Upper lobe of left lung (tissue), 6 donors: ENCODE measurements at regions not wholly inside any gene's neighbourhood (a gene's known extent, or its start where the extent isn't known, plus 50 kb on each side); places are given as distances from the start of the nearest gene placed in this dataset.

Source experiments
- ATAC-seq, 2 donors: fragments of 200-7000 bp; cut with Tn5 transposase; one replicate each; pipeline ENCODE4 v1.9.1; 2022; ENCODE audit warnings: mild to moderate bottlenecking in 2 of 2, moderate library complexity in 2 of 2; ENCODE audit not compliant: low FRiP score in 2 of 2
- DNase-seq, 2 donors: peaks; one replicate each; pipeline ENCODE4 v3.0.0-alpha.2; 2019 to 2020
- H3K27ac ChIP-seq, 4 donors: fragments of 200-600 bp; sonication (generic); one replicate each; pipeline ENCODE4 v1.5.1; 2016 to 2019
- H3K27me3 ChIP-seq, 4 donors: fragments of 200-600 bp; sonication (generic); one replicate each; pipeline ENCODE4 v1.5.1; 2017 to 2019
- H3K36me3 ChIP-seq, 4 donors: fragments of 200-600 bp; sonication (generic); one replicate each; pipeline ENCODE4 v1.5.1; 2016 to 2019
- H3K4me1 ChIP-seq, 4 donors: fragments of 200-600 bp; sonication (generic); one replicate each; pipeline ENCODE4 v1.5.1; 2018 to 2019
- H3K4me3 ChIP-seq, 4 donors: fragments of 200-600 bp; sonication (generic); one replicate each; pipeline ENCODE4 v1.5.1; 2017 to 2019; ENCODE audit warnings: mild to moderate bottlenecking in 2 of 4, moderate library complexity in 1 of 4
- H3K9me3 ChIP-seq, 4 donors: fragments of 200-600 bp; sonication (generic); one replicate each; pipeline ENCODE4 v1.5.1; 2018 to 2019
- EP300 ChIP-seq, 4 donors: sonication (generic); formaldehyde crosslinking; IDR thresholded peaks; one replicate each; pipeline ENCODE4 v1.5.1; 2017; ENCODE audit warnings: antibody characterized with exemption in 4 of 4, control low read depth in 2 of 4
- POLR2A ChIP-seq, 4 donors: fragments of 450-650 bp; IDR thresholded peaks; one replicate each; pipeline ENCODE4 v1.5.1; 2016 to 2017; ENCODE audit warnings: antibody characterized with exemption in 4 of 4, mild to moderate bottlenecking in 2 of 4
- POLR2AphosphoS5 ChIP-seq, 2 donors: sonication (generic); formaldehyde crosslinking; IDR thresholded peaks; one replicate each; pipeline ENCODE4 v1.5.1; 2017; ENCODE audit warnings: antibody characterized with exemption in 2 of 2
- WGBS, 2 donors: methylation state at CpG; one replicate each; pipeline ENCODE4 v1.1.5; 2017 to 2018; 5-methylcytosine and 5-hydroxymethylcytosine counted together
- TF ChIP-seq, protein P1 (sequence below), 6 experiments: fragments of 450-650 bp in 4 of 6; fragments of 200-600 bp in 2 of 6; sonication (generic) in 2 of 6; IDR thresholded peaks; one replicate each; pipeline ENCODE4 v1.5.1; 2016 to 2019; ENCODE audit warnings: antibody characterized with exemption in 6 of 6
- donor health status: DM: no; HTN: no; CAD: no; lungs with moderate emphysema.
- donor health status: DM: no; HTN: yes; CAD: no; lungs with severe emphysema.

GRCh38 chr14:98708555-98708954 is 563.4 kb downstream of the BCL11B start:
- H3K27ac ChIP-seq: no peak overlapping the region
- H3K4me3 ChIP-seq: no peak overlapping the region
- TF ChIP-seq, protein P1, sequence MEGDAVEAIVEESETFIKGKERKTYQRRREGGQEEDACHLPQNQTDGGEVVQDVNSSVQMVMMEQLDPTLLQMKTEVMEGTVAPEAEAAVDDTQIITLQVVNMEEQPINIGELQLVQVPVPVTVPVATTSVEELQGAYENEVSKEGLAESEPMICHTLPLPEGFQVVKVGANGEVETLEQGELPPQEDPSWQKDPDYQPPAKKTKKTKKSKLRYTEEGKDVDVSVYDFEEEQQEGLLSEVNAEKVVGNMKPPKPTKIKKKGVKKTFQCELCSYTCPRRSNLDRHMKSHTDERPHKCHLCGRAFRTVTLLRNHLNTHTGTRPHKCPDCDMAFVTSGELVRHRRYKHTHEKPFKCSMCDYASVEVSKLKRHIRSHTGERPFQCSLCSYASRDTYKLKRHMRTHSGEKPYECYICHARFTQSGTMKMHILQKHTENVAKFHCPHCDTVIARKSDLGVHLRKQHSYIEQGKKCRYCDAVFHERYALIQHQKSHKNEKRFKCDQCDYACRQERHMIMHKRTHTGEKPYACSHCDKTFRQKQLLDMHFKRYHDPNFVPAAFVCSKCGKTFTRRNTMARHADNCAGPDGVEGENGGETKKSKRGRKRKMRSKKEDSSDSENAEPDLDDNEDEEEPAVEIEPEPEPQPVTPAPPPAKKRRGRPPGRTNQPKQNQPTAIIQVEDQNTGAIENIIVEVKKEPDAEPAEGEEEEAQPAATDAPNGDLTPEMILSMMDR (IDR thresholded peaks at IDR 0.05): no peak
- no peak for TF ChIP-seq POLR2AphosphoS5 (IDR thresholded peaks at IDR 0.05)
- no peak for TF ChIP-seq POLR2A (IDR thresholded peaks at IDR 0.05)
- no peak for TF ChIP-seq EP300 (IDR thresholded peaks at IDR 0.05)
- no peak for DNase-seq
- H3K27me3 ChIP-seq: no peaks in the 10 kb centered on the region
- ATAC-seq: no peak
- no peaks in the 10 kb centered on the region for H3K4me1 ChIP-seq
- H3K36me3 ChIP-seq: no peaks in the 10 kb centered on the region
- no peaks in the 10 kb centered on the region for H3K9me3 ChIP-seq

GRCh38 chr14:98711453-98711852 is 560.5 kb downstream of the BCL11B start:
- ATAC-seq: no peak
- DNase-seq: no peak
- 37 to 53% methylated on average over 2 of the region's 2 CpGs for WGBS, 2 donors

GRCh38 chr14:98714626-98715425 is 557.2 kb downstream of the BCL11B start:
- DNase-seq (no peak), ATAC-seq (no peak)
- Histone ChIP-seq H3K4me1 (no peaks in the 10 kb centered on the region), H3K36me3 (no peaks in the 10 kb centered on the region), H3K27me3 (no peaks in the 10 kb centered on the region), H3K4me3 (no peak overlapping the region), H3K27ac (no peak overlapping the region), H3K9me3 (no peaks in the 10 kb centered on the region)
- 60 to 64% methylated on average over 8 of the region's 8 CpGs for WGBS, 2 donors
- TF ChIP-seq EP300 (IDR thresholded peaks at IDR 0.05) (no peak), POLR2AphosphoS5 (IDR thresholded peaks at IDR 0.05) (no peak), POLR2A (IDR thresholded peaks at IDR 0.05) (no peak)
- TF ChIP-seq, protein P1 (IDR thresholded peaks at IDR 0.05): no peak

More at GRCh38 chr14:98711453-98711852, 560.5 kb downstream of the BCL11B start:
- TF ChIP-seq POLR2AphosphoS5 (IDR thresholded peaks at IDR 0.05) (no peak), POLR2A (IDR thresholded peaks at IDR 0.05) (no peak), EP300 (IDR thresholded peaks at IDR 0.05) (no peak)
- TF ChIP-seq, protein P1 (IDR thresholded peaks at IDR 0.05): no peak
- Histone ChIP-seq H3K9me3 (no peaks in the 10 kb centered on the region), H3K36me3 (no peaks in the 10 kb centered on the region), H3K4me3 (no peak overlapping the region), H3K4me1 (no peaks in the 10 kb centered on the region), H3K27me3 (no peaks in the 10 kb centered on the region), H3K27ac (no peak overlapping the region)

GRCh38 chr14:98716133-98716532 is 555.9 kb downstream of the BCL11B start:
- no peak for ATAC-seq
- TF ChIP-seq, protein P1 (IDR thresholded peaks at IDR 0.05): no peak
- no peak for TF ChIP-seq EP300 (IDR thresholded peaks at IDR 0.05)
- TF ChIP-seq POLR2A (IDR thresholded peaks at IDR 0.05): no peak
- Histone ChIP-seq H3K4me3 (no peak overlapping the region), H3K4me1 (no peaks in the 10 kb centered on the region), H3K27ac (no peak overlapping the region), H3K9me3 (no peaks in the 10 kb centered on the region), H3K27me3 (no peaks in the 10 kb centered on the region), H3K36me3 (no peaks in the 10 kb centered on the region)
- 88 to 91% methylated on average over 6 to 7 of the region's 7 CpGs for WGBS, 2 donors
- no peak for DNase-seq

- no peak for DNase-seq
- no peak for ATAC-seq
- H3K9me3 ChIP-seq: no peaks in the 10 kb centered on the region
- no peak overlapping the region for H3K27ac ChIP-seq
- TF ChIP-seq EP300 (IDR thresholded peaks at IDR 0.05): no peak
- TF ChIP-seq POLR2A (IDR thresholded peaks at IDR 0.05): no peak
- TF ChIP-seq, protein P1 (IDR thresholded peaks at IDR 0.05): no peak
- TF ChIP-seq POLR2AphosphoS5 (IDR thresholded peaks at IDR 0.05): no peak
- H3K4me1 ChIP-seq: no peaks in the 10 kb centered on the region
- WGBS, 2 donors: 74 to 100% methylated on average over 1 of the region's 1 CpG
- H3K36me3 ChIP-seq: no peaks in the 10 kb centered on the region
- H3K27me3 ChIP-seq: no peaks in the 10 kb centered on the region
- no peak overlapping the region for H3K4me3 ChIP-seq
These were observed 550.9 kb downstream of the BCL11B start for GRCh38 chr14:98721061-98721460.
